HG03521 (cell line): ENCODE measurements at regions not wholly inside any gene's neighbourhood (a gene's known extent, or its start where the extent isn't known, plus 50 kb on each side); places are given as distances from the start of the nearest gene placed in this dataset.

Source experiments
- ATAC-seq: cut with Tn5 transposase; IDR thresholded peaks from one replicate; pipeline ENCODE4 v1.9.1; 2021; ENCODE audit warnings: mild to moderate bottlenecking, moderate library complexity; ENCODE audit not compliant: unreplicated experiment

DNA sequence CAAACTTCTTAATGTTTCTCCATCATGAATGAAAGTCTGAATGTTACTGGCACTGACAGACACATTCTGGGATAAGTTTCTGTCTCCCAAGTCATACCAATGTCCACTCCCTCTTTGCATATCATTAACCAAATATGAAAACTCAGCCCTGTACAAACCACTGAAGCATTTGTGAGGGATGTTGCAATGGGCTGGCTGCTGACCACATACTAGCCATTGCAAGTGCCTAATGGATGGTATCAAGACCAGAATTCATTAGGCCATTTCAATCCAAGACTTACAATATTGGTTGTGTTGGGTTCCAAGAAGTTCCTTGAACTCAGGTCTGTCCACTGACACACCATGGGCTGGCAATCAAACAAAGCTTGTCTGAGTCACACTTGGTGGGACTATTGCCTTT, 73.8 kb downstream of the CBLN2 start:
- ATAC-seq: no peak

- no peak for ATAC-seq
Observed at GRCh38 chr18:72468021-72468710, 76.0 kb downstream of the CBLN2 start.

GRCh38 chr18:72460210-72460680, 83.9 kb downstream of the CBLN2 start:
- no peak for ATAC-seq

GRCh38 chr18:72458271-72458670, 85.9 kb downstream of the CBLN2 start:
- no peak for ATAC-seq

DNA sequence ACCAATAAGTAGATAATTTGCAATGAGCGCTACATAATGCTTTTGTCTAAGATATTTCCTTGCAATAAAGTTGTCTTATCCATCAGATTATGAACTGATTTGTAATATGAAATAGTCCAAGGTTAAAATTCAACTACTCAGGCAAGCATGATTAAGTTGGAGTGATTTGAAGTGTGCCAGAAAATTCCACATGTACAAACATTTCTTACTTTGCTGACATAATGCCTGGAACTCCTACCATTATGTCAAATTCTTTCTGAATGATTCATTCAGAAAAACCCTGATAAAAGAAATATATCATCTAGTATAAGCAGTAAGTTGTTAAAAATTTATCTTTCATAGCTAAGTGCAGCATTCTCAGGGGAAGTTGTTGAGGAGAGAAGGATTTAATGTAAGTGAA, 87.3 kb downstream of the CBLN2 start:
- ATAC-seq: no peak

DNA sequence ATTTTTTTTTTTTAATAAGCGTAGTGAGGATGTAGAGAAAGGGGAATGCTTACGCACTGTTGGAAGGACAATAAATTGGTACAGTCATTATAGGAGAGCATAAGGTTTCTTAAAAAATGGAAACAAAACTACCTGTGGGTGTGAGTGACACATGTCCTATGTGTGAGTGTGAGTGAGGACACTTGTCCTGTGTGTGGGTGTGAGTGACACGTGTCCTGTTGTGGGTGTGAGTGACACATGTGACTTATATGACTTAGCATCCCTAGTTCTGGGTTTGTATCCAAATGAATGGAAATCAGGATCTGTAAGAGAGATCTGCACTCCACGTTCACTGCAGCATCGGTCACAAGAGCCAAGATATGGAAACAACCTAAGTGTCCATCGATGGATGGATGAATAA, 91.8 kb downstream of the CBLN2 start:
- no peak for ATAC-seq

DNA sequence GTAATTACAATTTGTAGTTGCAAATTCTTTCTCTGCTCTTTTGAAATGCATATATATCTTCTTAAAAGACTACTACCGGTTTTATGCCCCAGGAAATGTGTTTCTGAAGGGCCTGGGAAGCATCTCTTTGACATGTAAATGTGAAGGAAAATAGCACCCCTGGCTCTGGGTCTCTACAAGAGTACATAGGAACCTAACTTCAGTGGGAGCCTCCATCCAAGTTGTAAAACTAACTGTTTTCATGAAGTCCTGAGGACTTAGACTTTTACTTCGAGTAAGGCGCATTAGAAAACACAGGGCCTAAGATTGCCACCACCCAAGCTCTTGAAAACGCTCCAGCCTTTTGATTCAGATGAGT, 99.4 kb downstream of the CBLN2 start:
- ATAC-seq: no peak

DNA sequence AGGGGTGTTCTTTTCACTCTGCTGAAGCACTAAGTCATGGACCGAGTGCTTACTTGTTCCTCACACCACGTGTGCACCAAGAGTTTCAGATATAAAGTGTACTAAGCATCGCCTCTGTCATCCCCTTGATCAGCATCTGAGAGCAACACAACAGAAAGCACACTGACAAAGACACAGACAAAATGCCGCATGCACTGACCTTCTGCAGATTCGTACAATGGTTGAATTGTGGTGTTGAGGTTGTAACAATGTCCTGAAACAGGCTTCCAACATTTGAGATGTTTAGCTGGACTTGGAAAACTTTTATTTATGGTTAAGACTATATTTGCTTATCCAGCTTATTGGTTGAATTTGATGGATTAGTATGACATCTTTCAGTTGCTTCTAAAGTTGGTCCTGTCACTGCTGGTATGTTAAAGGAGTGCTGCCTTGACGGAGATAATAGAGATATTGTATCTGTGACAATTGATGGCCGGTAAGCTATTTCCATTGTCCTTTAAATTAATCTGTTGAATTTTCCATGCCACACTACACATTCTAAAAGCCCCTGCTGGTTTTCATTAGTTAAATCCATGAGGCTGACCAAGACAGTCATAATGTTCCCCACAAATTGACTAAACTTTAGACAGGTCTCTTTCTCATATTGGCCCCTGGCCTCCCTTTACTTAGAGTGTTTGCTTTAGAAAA, 99.9 kb downstream of the CBLN2 start:
- no peak for ATAC-seq

DNA sequence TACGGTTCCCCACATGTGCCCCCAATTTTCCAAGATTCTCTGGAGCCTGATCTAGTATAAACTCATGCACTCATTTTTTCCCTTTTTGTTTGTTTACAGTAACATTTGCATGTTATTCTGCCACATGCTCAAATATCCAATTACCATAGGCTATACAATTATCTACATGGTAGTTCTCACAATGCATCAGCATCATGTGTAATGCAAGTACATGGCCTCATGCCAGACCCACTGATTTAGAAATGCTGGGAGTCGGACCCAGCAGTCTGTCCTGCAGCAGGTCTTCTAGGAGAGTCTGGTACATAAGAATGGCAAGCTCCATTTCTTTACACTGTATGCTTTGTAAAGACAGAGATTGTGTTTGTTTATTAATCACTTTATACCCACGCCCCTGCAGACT, 107.7 kb downstream of the CBLN2 start:
- no peak for ATAC-seq

- ATAC-seq: no peak
Observed at GRCh38 chr18:72433756-72434155, 110.4 kb downstream of the CBLN2 start.

DNA sequence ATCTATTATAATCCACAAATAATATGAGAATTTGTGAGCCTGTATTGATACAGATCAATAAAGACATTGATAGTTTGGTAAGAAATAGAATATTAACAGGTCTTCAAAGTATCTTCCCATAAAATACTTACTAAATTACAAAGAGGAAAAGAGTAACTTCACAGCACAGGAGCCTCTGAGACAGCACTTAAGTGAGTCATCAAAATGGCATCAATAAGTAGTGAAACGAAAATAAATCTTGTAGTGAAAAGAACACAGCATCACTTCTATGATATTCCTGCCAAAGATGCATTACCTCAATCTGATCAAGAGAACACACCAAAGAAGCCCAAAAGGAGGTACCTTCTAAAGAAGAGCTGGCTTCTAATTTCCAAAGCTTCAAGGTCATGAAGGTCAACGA, 116.4 kb downstream of the CBLN2 start:
- no peak for ATAC-seq

- no peak for ATAC-seq
Observed at GRCh38 chr18:72419914-72420313, 124.2 kb downstream of the CBLN2 start.

GRCh38 chr18:72412927-72413326, 131.2 kb downstream of the CBLN2 start:
- no peak for ATAC-seq

- ATAC-seq: no peak
Observed at GRCh38 chr18:72411261-72411660, 132.9 kb downstream of the CBLN2 start.

GRCh38 chr18:72410399-72410798, 133.7 kb downstream of the CBLN2 start:
- no peak for ATAC-seq

DNA sequence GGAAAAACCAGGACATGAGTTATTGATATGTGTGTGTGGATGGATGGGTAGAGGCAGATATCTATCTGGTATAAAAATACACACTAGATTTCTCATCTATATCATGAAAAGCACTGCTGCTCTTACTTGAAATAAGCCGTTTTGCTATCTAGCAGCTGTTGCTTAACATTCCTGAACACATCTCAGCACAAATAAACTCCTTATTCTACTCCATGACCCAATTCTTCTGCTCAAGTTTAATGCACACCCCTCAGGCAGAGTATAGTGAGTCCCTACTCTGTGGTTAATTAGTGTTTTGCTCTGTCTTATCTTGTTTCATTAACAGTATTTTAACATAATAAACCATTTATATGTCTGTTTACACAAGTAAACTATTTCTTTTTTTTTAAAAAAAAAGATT, 134.2 kb downstream of the CBLN2 start:
- no peak for ATAC-seq

- ATAC-seq: no peak
Observed at GRCh38 chr18:72407048-72407447, 137.1 kb downstream of the CBLN2 start.

GRCh38 chr18:72391951-72392350, 152.2 kb downstream of the CBLN2 start:
- no peak for ATAC-seq

DNA sequence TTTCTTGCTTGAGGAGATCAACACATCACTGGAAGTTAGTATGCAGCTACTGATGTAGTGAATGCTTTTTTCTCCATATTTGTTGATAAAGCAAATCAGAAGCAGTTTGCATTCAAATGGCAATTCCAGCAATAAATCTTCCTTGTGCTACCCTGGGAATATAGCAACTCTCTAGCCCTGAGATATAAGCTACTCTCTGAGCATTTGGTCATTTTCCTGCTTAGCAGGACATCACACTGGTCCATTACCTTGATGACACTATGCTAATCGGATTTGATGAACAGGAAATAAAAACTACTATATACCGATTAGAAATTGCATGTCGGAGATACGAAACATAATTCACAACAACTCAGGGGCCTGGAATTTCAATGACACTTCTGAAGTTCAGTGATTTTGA, 152.7 kb downstream of the CBLN2 start:
- no peak for ATAC-seq

- ATAC-seq: no peak
Observed at GRCh38 chr18:72378016-72378415, 166.1 kb downstream of the CBLN2 start.

GRCh38 chr18:72376256-72376655, 167.9 kb downstream of the CBLN2 start:
- ATAC-seq: no peak

DNA sequence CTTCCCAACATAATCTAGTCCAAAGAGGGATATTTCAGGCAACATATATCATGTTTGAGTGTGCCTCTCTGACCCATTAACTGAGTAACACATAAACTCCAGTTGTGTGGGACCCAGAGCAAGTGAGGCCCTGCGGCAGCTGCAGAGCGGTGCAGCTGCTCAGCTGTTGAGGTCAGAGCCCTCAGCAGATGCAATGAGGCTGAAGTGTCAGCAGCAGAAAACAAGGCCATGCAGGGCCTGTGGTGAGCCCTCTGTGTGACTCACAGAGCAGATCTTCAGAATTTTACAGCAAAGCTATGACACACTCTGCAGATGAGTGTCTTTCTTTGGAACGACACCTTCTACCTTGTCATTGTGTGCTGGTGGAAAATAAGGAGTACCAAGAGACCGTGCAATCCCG, 168.5 kb downstream of the CBLN2 start:
- ATAC-seq: no peak

DNA sequence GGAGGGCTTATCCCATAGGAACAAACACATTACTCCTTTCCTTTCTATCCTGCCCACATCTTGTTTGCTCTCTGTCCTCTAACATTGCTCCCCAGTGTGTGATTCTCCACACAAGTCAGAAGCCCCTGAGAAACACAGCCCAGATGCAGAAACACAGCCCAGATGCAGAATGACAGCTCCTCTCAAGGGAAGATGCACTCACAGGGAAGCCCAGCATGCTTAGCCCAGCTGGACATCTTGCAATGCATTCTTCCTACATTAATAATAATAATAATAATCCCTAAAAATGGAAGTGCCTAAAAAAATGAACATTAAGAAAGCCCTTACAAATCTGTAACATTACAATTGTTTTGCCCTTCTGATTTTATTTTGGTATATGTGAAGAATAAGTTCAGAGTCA, 172.1 kb downstream of the CBLN2 start:
- ATAC-seq: no peak
